ENCODE measurements at regions not wholly inside any gene's neighbourhood (a gene's known extent, or its start where the extent isn't known, plus 50 kb on each side); places are given as distances from the start of the nearest gene placed in this dataset.

GRCh38 chr5:85769347-85769746, 848.4 kb upstream of the COX7C start:
- TF ChIP-seq, protein P1, sequence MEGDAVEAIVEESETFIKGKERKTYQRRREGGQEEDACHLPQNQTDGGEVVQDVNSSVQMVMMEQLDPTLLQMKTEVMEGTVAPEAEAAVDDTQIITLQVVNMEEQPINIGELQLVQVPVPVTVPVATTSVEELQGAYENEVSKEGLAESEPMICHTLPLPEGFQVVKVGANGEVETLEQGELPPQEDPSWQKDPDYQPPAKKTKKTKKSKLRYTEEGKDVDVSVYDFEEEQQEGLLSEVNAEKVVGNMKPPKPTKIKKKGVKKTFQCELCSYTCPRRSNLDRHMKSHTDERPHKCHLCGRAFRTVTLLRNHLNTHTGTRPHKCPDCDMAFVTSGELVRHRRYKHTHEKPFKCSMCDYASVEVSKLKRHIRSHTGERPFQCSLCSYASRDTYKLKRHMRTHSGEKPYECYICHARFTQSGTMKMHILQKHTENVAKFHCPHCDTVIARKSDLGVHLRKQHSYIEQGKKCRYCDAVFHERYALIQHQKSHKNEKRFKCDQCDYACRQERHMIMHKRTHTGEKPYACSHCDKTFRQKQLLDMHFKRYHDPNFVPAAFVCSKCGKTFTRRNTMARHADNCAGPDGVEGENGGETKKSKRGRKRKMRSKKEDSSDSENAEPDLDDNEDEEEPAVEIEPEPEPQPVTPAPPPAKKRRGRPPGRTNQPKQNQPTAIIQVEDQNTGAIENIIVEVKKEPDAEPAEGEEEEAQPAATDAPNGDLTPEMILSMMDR (IDR thresholded peaks at IDR 0.05), result no peak
- TF ChIP-seq POLR2A (IDR thresholded peaks at IDR 0.05) (no peak), POLR2AphosphoS5 (IDR thresholded peaks at IDR 0.05) (no peak)
